Skeletal muscle satellite cell (primary cell): ENCODE measurements at regions not wholly inside any gene's neighbourhood (a gene's known extent, or its start where the extent isn't known, plus 50 kb on each side); places are given as distances from the start of the nearest gene placed in this dataset.

Experiments
- H3K27me3 ChIP-seq: 2 replicates; pipeline ENCODE4 v1.7.0; 2013; ENCODE audit warnings: low read length; ENCODE audit not compliant: control insufficient read depth, insufficient read depth
- H3K36me3 ChIP-seq: 2 replicates; pipeline ENCODE4 v1.7.0; 2013; ENCODE audit warnings: mild to moderate bottlenecking, control low read depth, low read length; ENCODE audit not compliant: insufficient read depth
- H3K4me1 ChIP-seq: 2 replicates; pipeline ENCODE4 v1.7.0; 2013; ENCODE audit warnings: low read length; ENCODE audit not compliant: control insufficient read depth, insufficient read depth
- H3K4me2 ChIP-seq: 2 replicates; pipeline ENCODE4 v1.7.0; 2013; ENCODE audit warnings: mild to moderate bottlenecking, low read length
- H3K4me3 ChIP-seq: 2 replicates; pipeline ENCODE4 v1.7.0; 2013; ENCODE audit warnings: low read length
- H3K9ac ChIP-seq: 2 replicates; pipeline ENCODE4 v1.7.0; 2013; ENCODE audit warnings: mild to moderate bottlenecking, low read depth, low read length, moderate library complexity
- H3K9me3 ChIP-seq: replicated peaks from 2 replicates; pipeline ENCODE4 v1.7.0; 2013; ENCODE audit warnings: mild to moderate bottlenecking, control low read depth, low read length

- H3K9me3 ChIP-seq, result no peaks in the 10 kb centered on the region
- H3K4me3 ChIP-seq, result no peak overlapping the region
- H3K36me3 ChIP-seq, result no peaks in the 10 kb centered on the region
- no peak overlapping the region for H3K9ac ChIP-seq
- H3K4me1 ChIP-seq, result peaks cover 28% of the 10 kb centered on the region
- no peaks in the 10 kb centered on the region for H3K27me3 ChIP-seq
- H3K4me2 ChIP-seq, result no peak overlapping the region
These were observed 148.8 kb downstream of the RPS12 start for GRCh38 chr6:132962936-132963868.

- no peak overlapping the region for H3K9ac ChIP-seq
- peaks cover 28% of the 10 kb centered on the region for H3K4me1 ChIP-seq
- H3K36me3 ChIP-seq, result no peaks in the 10 kb centered on the region
- no peak overlapping the region for H3K4me3 ChIP-seq
- peak overlapping the region; percentile 0 for H3K4me2 ChIP-seq
- no peaks in the 10 kb centered on the region for H3K9me3 ChIP-seq
- no peaks in the 10 kb centered on the region for H3K27me3 ChIP-seq
These were observed 149.9 kb downstream of the RPS12 start for GRCh38 chr6:132964101-132964867.

GRCh38 chr6:132964868-132965382 lies 150.6 kb downstream of the RPS12 start:
- Histone ChIP-seq H3K9ac (no peak overlapping the region), H3K4me2 (peak overlapping the region; percentile 0), H3K27me3 (no peaks in the 10 kb centered on the region), H3K9me3 (no peaks in the 10 kb centered on the region), H3K4me3 (no peak overlapping the region), H3K36me3 (no peaks in the 10 kb centered on the region), H3K4me1 (peaks cover 28% of the 10 kb centered on the region)

GRCh38 chr6:132967871-132968270 lies 153.5 kb downstream of the RPS12 start:
- no peaks in the 10 kb centered on the region for H3K36me3 ChIP-seq

GRCh38 chr6:132968419-132968950 lies 154.1 kb downstream of the RPS12 start:
- Histone ChIP-seq H3K9ac (no peak overlapping the region), H3K4me3 (no peak overlapping the region), H3K9me3 (no peaks in the 10 kb centered on the region), H3K27me3 (no peaks in the 10 kb centered on the region), H3K4me2 (no peak overlapping the region), H3K36me3 (no peaks in the 10 kb centered on the region), H3K4me1 (peaks cover 15% of the 10 kb centered on the region)

More at GRCh38 chr6:132967871-132968270, 153.5 kb downstream of the RPS12 start:
- Histone ChIP-seq H3K9me3 (no peaks in the 10 kb centered on the region), H3K4me3 (no peak overlapping the region), H3K9ac (no peak overlapping the region), H3K4me2 (no peak overlapping the region), H3K4me1 (peaks cover 15% of the 10 kb centered on the region), H3K27me3 (no peaks in the 10 kb centered on the region)

GRCh38 chr6:132969196-132969595 lies 154.8 kb downstream of the RPS12 start:
- Histone ChIP-seq H3K36me3 (no peaks in the 10 kb centered on the region), H3K4me3 (no peak overlapping the region), H3K4me2 (no peak overlapping the region), H3K9me3 (no peaks in the 10 kb centered on the region), H3K4me1 (peaks cover 10% of the 10 kb centered on the region), H3K9ac (no peak overlapping the region), H3K27me3 (no peaks in the 10 kb centered on the region)

- Histone ChIP-seq H3K36me3 (no peaks in the 10 kb centered on the region), H3K4me2 (no peak overlapping the region), H3K4me3 (no peak overlapping the region), H3K9me3 (no peaks in the 10 kb centered on the region), H3K9ac (no peak overlapping the region), H3K27me3 (peaks cover under 1% of the 10 kb centered on the region), H3K4me1 (no peaks in the 10 kb centered on the region)
These were observed 157.3 kb downstream of the RPS12 start for GRCh38 chr6:132971676-132972075.

- Histone ChIP-seq H3K4me1 (no peaks in the 10 kb centered on the region), H3K4me2 (no peak overlapping the region), H3K36me3 (no peaks in the 10 kb centered on the region), H3K4me3 (no peak overlapping the region), H3K27me3 (peaks cover 4% of the 10 kb centered on the region), H3K9ac (no peak overlapping the region), H3K9me3 (no peaks in the 10 kb centered on the region)
These were observed 157.9 kb downstream of the RPS12 start for GRCh38 chr6:132972254-132972653.

- H3K27me3 ChIP-seq, result peaks cover 6% of the 10 kb centered on the region
- no peak overlapping the region for H3K4me2 ChIP-seq
- no peak overlapping the region for H3K4me3 ChIP-seq
- no peak overlapping the region for H3K9ac ChIP-seq
- H3K36me3 ChIP-seq, result no peaks in the 10 kb centered on the region
- H3K4me1 ChIP-seq, result no peaks in the 10 kb centered on the region
- no peaks in the 10 kb centered on the region for H3K9me3 ChIP-seq
These were observed 158.6 kb downstream of the RPS12 start for GRCh38 chr6:132972971-132973370.

- H3K36me3 ChIP-seq, result no peaks in the 10 kb centered on the region
- H3K4me2 ChIP-seq, result no peak overlapping the region
- no peaks in the 10 kb centered on the region for H3K4me1 ChIP-seq
- no peak overlapping the region for H3K9ac ChIP-seq
- H3K9me3 ChIP-seq, result no peaks in the 10 kb centered on the region
- H3K4me3 ChIP-seq, result no peak overlapping the region
- peaks cover 8% of the 10 kb centered on the region for H3K27me3 ChIP-seq
These were observed 159.2 kb downstream of the RPS12 start for GRCh38 chr6:132973514-132973993.

- Histone ChIP-seq H3K4me1 (no peaks in the 10 kb centered on the region), H3K36me3 (no peaks in the 10 kb centered on the region), H3K9ac (no peak overlapping the region), H3K4me2 (no peak overlapping the region), H3K27me3 (peaks cover 8% of the 10 kb centered on the region), H3K9me3 (no peaks in the 10 kb centered on the region), H3K4me3 (no peak overlapping the region)
These were observed 159.8 kb downstream of the RPS12 start for GRCh38 chr6:132974122-132974521.
